GM12878 (cell line): ENCODE measurements at regions not wholly inside any gene's neighbourhood (a gene's known extent, or its start where the extent isn't known, plus 50 kb on each side); places are given as distances from the start of the nearest gene placed in this dataset.

Source experiments
- ATAC-seq: fragments of 200-7000 bp; cut with Tn5 transposase; 3 replicates; pipeline ENCODE4 v1.9.1; 2020; ENCODE audit warnings: mild to moderate bottlenecking, moderate library complexity
- BruUV-seq: library from RNA; stranded (reverse); fragments of 400-500 nt; replicated peaks from 2 replicates; lab custom pipeline; 2021; lab: Mats Ljungman, UMichigan
- CTCF ChIA-PET: fragments of 300-600 bp; sonication (Branson Sonifier 250); formaldehyde crosslinking; extraction: SDS; loops from one replicate; lab custom pipeline; 2021; ENCODE audit warnings: inconsistent platforms; lab: Yijun Ruan, JAX
- POLR2A ChIA-PET: fragments of 350-600 bp; formaldehyde crosslinking; extraction: SDS; loops from one replicate; lab custom pipeline; 2021; ENCODE audit warnings: inconsistent platforms; lab: Charles Lee
- RAD21 ChIA-PET: fragments of 300-600 bp; sonication (Branson Sonifier 250); formaldehyde crosslinking; loops from one replicate; lab custom pipeline; 2023; ENCODE audit warnings: antibody characterized with exemption; ENCODE audit not compliant: unreplicated experiment; lab: Charles Lee
- SMC1A ChIA-PET: fragments of 300-600 bp; sonication (Branson Sonifier 250); formaldehyde crosslinking; loops from one replicate; lab custom pipeline; 2023; ENCODE audit not compliant: unreplicated experiment, uncharacterized antibody; lab: Charles Lee
- DNase-seq: peaks from one replicate; pipeline ENCODE4 v3.0.0-alpha.2; 2011; ENCODE audit warnings: low read depth, low spot score
- FAIRE-seq: peaks from 3 replicates; lab custom pipeline; 2011; peaks lifted over from hg19 to GRCh38; lab: Jason Lieb, UNC
- H2AFZ ChIP-seq: 2 replicates; pipeline ENCODE4 v1.6.0; 2011; ENCODE audit warnings: low read depth, low read length, control low read depth; ENCODE audit not compliant: control insufficient read depth
- H3K27ac ChIP-seq: 2 replicates; pipeline ENCODE4 v1.5.1; 2011; ENCODE audit warnings: control low read depth; ENCODE audit not compliant: control insufficient read depth, insufficient read depth
- H3K27me3 ChIP-seq, 2 experiments: replicated peaks in 1 of 2; 2 replicates each; pipeline versions ENCODE4 v1.6.0 to v1.6.1; 2011; ENCODE audit warnings: low read length in 1 of 2; ENCODE audit not compliant: control insufficient read depth in 2 of 2, insufficient read depth in 2 of 2
- H3K36me3 ChIP-seq, 2 experiments: 2 replicates each; pipeline ENCODE4 v1.5.1; 2011; ENCODE audit warnings: low read length in 1 of 2; ENCODE audit not compliant: control insufficient read depth in 2 of 2, insufficient read depth in 2 of 2
- H3K4me1 ChIP-seq: 2 replicates; pipeline ENCODE4 v1.6.1; 2011; ENCODE audit warnings: mild to moderate bottlenecking, low read length, moderate library complexity, mixed read lengths; ENCODE audit not compliant: control insufficient read depth, insufficient read depth
- H3K4me2 ChIP-seq: 2 replicates; pipeline ENCODE4 v1.6.0; 2011; ENCODE audit warnings: control low read depth; ENCODE audit not compliant: control insufficient read depth, insufficient read depth
- H3K4me3 ChIP-seq: fragments of 200-600 bp; sonication (generic); 2 replicates; pipeline ENCODE4 v1.5.1; 2016
- H3K79me2 ChIP-seq: 2 replicates; pipeline ENCODE4 v1.6.0; 2011; ENCODE audit warnings: low read length; ENCODE audit not compliant: control insufficient read depth, insufficient read depth
- H3K9ac ChIP-seq: 2 replicates; pipeline ENCODE4 v1.8.0; 2011; ENCODE audit warnings: low read length, control low read depth, mixed read lengths; ENCODE audit not compliant: control insufficient read depth, insufficient read depth
- H3K9me3 ChIP-seq: replicated peaks from 3 replicates; pipeline ENCODE4 v1.5.1; 2011; ENCODE audit warnings: mild to moderate bottlenecking, low read length; ENCODE audit not compliant: control insufficient read depth, insufficient read depth
- H4K20me1 ChIP-seq: 2 replicates; pipeline ENCODE4 v1.6.0; 2011; ENCODE audit not compliant: control insufficient read depth, insufficient read depth
- CBX3 ChIP-seq: fragments of 200-600 bp; sonication (generic); IDR thresholded peaks from 2 replicates; pipeline ENCODE4 v1.6.1; 2016; ENCODE audit warnings: low read depth, borderline replicate concordance
- E4F1 ChIP-seq: fragments of 450-650 bp; IDR thresholded peaks from 2 replicates; pipeline ENCODE4 v1.6.1; 2018; ENCODE audit warnings: borderline replicate concordance, mild to moderate bottlenecking; ENCODE audit not compliant: partially characterized antibody
- EZH2 ChIP-seq: IDR thresholded peaks from 2 replicates; pipeline ENCODE4 v1.6.1; 2012; ENCODE audit warnings: low read depth, mild to moderate bottlenecking, control low read depth, inconsistent platforms, low read length, borderline replicate concordance; ENCODE audit not compliant: control insufficient read depth
- FOXM1 ChIP-seq: IDR thresholded peaks from 2 replicates; pipeline ENCODE4 v1.6.1; 2012; ENCODE audit warnings: low read depth, mild to moderate bottlenecking, inconsistent platforms, low read length, moderate library complexity
- KLF5 ChIP-seq: fragments of 450-650 bp; IDR thresholded peaks from 2 replicates; pipeline ENCODE4 v1.6.1; 2014; ENCODE audit warnings: mild to moderate bottlenecking; ENCODE audit not compliant: partially characterized antibody
- MEF2A ChIP-seq: IDR thresholded peaks from 2 replicates; pipeline ENCODE4 v1.6.1; 2011; ENCODE audit warnings: low read depth, mild to moderate bottlenecking, low read length, moderate library complexity; ENCODE audit not compliant: insufficient read depth
- MTA3 ChIP-seq: IDR thresholded peaks from 2 replicates; pipeline ENCODE4 v1.6.1; 2012; ENCODE audit warnings: low read length, inconsistent platforms, borderline replicate concordance
- NFIC ChIP-seq: IDR thresholded peaks from 2 replicates; pipeline ENCODE4 v1.6.1; 2012; ENCODE audit warnings: low read depth, mild to moderate bottlenecking, inconsistent platforms, low read length, moderate library complexity
- NRF1 ChIP-seq: conservative IDR thresholded peaks from 2 replicates; pipeline ENCODE4 v1.6.1; 2011; ENCODE audit warnings: mild to moderate bottlenecking, low read depth, low read length, improper control_type of control experiment
- SKIL ChIP-seq: fragments of 450-650 bp; IDR thresholded peaks from 2 replicates; pipeline ENCODE4 v1.6.1; 2017; ENCODE audit warnings: mild to moderate bottlenecking, low read depth, inconsistent platforms; ENCODE audit not compliant: poor library complexity, severe bottlenecking
- USF1 ChIP-seq: IDR thresholded peaks from 2 replicates; pipeline ENCODE4 v1.6.1; 2011; ENCODE audit warnings: borderline replicate concordance, low read depth, mild to moderate bottlenecking, moderate library complexity, mixed read lengths, low read length; ENCODE audit not compliant: insufficient read depth; ENCODE audit errors: extremely low read length
- YBX1 ChIP-seq: fragments of 450-650 bp; IDR thresholded peaks from 2 replicates; pipeline ENCODE4 v1.6.1; 2016; ENCODE audit warnings: antibody characterized with exemption
- in situ Hi-C: fragments of 300-500 bp; cut with MboI; formaldehyde crosslinking; loops from 9 replicates; pipeline ENCODE4 v1.14.3; 2018; ENCODE audit warnings: mixed read lengths
- intact Hi-C: fragments of 100-400 bp; cut with micrococcal nuclease; formaldehyde crosslinking; loops from one replicate; pipeline ENCODE4 v1.14.2; 2022; ENCODE audit not compliant: unreplicated experiment

- Histone ChIP-seq H3K36me3 (no peaks in the 10 kb centered on the region), H3K4me2 (no peak overlapping the region), H3K4me1 (no peaks in the 10 kb centered on the region), H3K9me3 (no peaks in the 10 kb centered on the region), H3K79me2 (no peaks in the 10 kb centered on the region), H2AFZ (no peak overlapping the region), H3K27ac (no peak overlapping the region), H3K9ac (no peak overlapping the region), H3K4me3 (no peak overlapping the region), H3K27me3 (no peaks in the 10 kb centered on the region), H4K20me1 (no peaks in the 10 kb centered on the region)
- intact Hi-C loops (loop anchor here (10.0 kb wide), 1 partner anchor 881 kb away; no protein-coding TSS in a partner anchor), in situ Hi-C loops (no loop called here)
- ChIA-PET RAD21 (no interaction called here), POLR2A (no interaction called here), SMC1A (interaction anchor here (0.6 to 1.6 kb wide), 3 partner anchors 11 to 891 kb away, joined by 3 read pairs; no protein-coding TSS in a partner anchor), CTCF (interaction anchor here (1.6 kb wide), 1 partner anchor 11 kb away, joined by 5 read pairs; no protein-coding TSS in a partner anchor)
- FAIRE-seq (no peak), ATAC-seq (no peak), DNase-seq (no peak)
- no TSS peak for BruUV-seq
- TF ChIP-seq FOXM1 (no peak), USF1 (no peak), CBX3 (no peak), E4F1 (no peak), YBX1 (no peak), SKIL (no peak), KLF5 (no peak), MEF2A (no peak), EZH2 (no peak), NFIC (no peak), NRF1 (no peak), MTA3 (no peak)
Measured at GRCh38 chr3:144775551-144775950, 803.9 kb downstream of the DIPK2A start.
